ENCODE measurements at regions not wholly inside any gene's neighbourhood (a gene's known extent, or its start where the extent isn't known, plus 50 kb on each side); places are given as distances from the start of the nearest gene placed in this dataset.
"Not testable (repeated sequence)": the region's sequence is repeated elsewhere in the genome, so short reads cannot be mapped to it uniquely, and the experiment has no call there.

- not testable (repeated sequence) for TF ChIP-seq EZH2 (IDR thresholded peaks at IDR 0.05; ENCODE audit: insufficient read depth, poor library complexity, severe bottlenecking); EZH2phosphoT487 (IDR thresholded peaks at IDR 0.05; ENCODE audit: insufficient read depth, low read depth)
Measured at GRCh38 chr15:98295101-98295759, 334.7 kb downstream of the ARRDC4 start.
